HEK293T (cell line): ENCODE measurements at regions not wholly inside any gene's neighbourhood (a gene's known extent, or its start where the extent isn't known, plus 50 kb on each side); places are given as distances from the start of the nearest gene placed in this dataset.
"Not testable (repeated sequence)": the region's sequence is repeated elsewhere in the genome, so short reads cannot be mapped to it uniquely, and the experiment has no call there.

Source experiments
- CTCF ChIA-PET: fragments of 350-600 bp; formaldehyde crosslinking; extraction: SDS; loops from one replicate; lab custom pipeline; 2021; ENCODE audit warnings: antibody characterized with exemption, inconsistent platforms; lab: Yijun Ruan, JAX
- POLR2A ChIA-PET: fragments of 350-600 bp; formaldehyde crosslinking; extraction: SDS; loops from one replicate; lab custom pipeline; 2020; ENCODE audit warnings: antibody characterized with exemption, inconsistent platforms; lab: Yijun Ruan, JAX
- DNase-seq: peaks from one replicate; pipeline ENCODE4 v3.0.0; 2012; ENCODE audit warnings: mixed read lengths; ENCODE audit errors: extremely low spot score
- ARNT ChIP-seq: fragments of 450-650 bp; IDR thresholded peaks from 2 replicates; pipeline ENCODE4 v1.6.1; 2017; ENCODE audit warnings: mild to moderate bottlenecking
- BHLHE40 ChIP-seq: fragments of 450-650 bp; IDR thresholded peaks from 2 replicates; pipeline ENCODE4 v1.6.1; 2016; ENCODE audit warnings: mild to moderate bottlenecking, moderate library complexity, borderline replicate concordance
- CTBP1 ChIP-seq: fragments of 450-650 bp; IDR thresholded peaks from 2 replicates; pipeline ENCODE4 v1.6.1; 2016; ENCODE audit warnings: borderline replicate concordance
- ELF4 ChIP-seq: fragments of 450-650 bp; IDR thresholded peaks from 2 replicates; pipeline ENCODE4 v1.6.1; 2017; ENCODE audit warnings: antibody characterized with exemption
- FOXA1 ChIP-seq: fragments of 450-650 bp; IDR thresholded peaks from 2 replicates; pipeline ENCODE4 v1.6.1; 2016; ENCODE audit warnings: mild to moderate bottlenecking
- FOXK2 ChIP-seq: fragments of 450-650 bp; IDR thresholded peaks from 2 replicates; pipeline ENCODE4 v1.6.1; 2016; ENCODE audit warnings: mild to moderate bottlenecking
- FOXM1 ChIP-seq: fragments of 450-650 bp; IDR thresholded peaks from 2 replicates; pipeline ENCODE4 v1.6.1; 2017; ENCODE audit warnings: mild to moderate bottlenecking, borderline replicate concordance
- HDGF ChIP-seq: fragments of 450-650 bp; IDR thresholded peaks from 2 replicates; pipeline ENCODE4 v1.6.1; 2017; ENCODE audit warnings: antibody characterized with exemption, borderline replicate concordance
- L3MBTL2 ChIP-seq: fragments of 450-650 bp; conservative IDR thresholded peaks from 2 replicates; pipeline ENCODE4 v1.6.1; 2016; ENCODE audit warnings: mild to moderate bottlenecking
- LEF1 ChIP-seq: fragments of 450-650 bp; IDR thresholded peaks from 2 replicates; pipeline ENCODE4 v1.6.1; 2017; ENCODE audit warnings: mild to moderate bottlenecking, borderline replicate concordance
- NFRKB ChIP-seq: fragments of 450-650 bp; IDR thresholded peaks from 2 replicates; pipeline ENCODE4 v1.6.1; 2016; ENCODE audit warnings: mild to moderate bottlenecking, moderate library complexity
- SP1 ChIP-seq: fragments of 450-650 bp; IDR thresholded peaks from 2 replicates; pipeline ENCODE4 v1.6.1; 2017
- SUZ12 ChIP-seq: fragments of 450-650 bp; IDR thresholded peaks from 2 replicates; pipeline ENCODE4 v1.6.1; 2016; ENCODE audit warnings: mild to moderate bottlenecking
- TARDBP ChIP-seq: fragments of 450-650 bp; IDR thresholded peaks from 2 replicates; pipeline ENCODE4 v1.6.1; 2016
- ZNF384 ChIP-seq: fragments of 450-650 bp; IDR thresholded peaks from 2 replicates; pipeline ENCODE4 v1.6.1; 2016
- TF ChIP-seq, protein P1 (sequence below): fragments of 450-650 bp; IDR thresholded peaks from 2 replicates; pipeline ENCODE4 v1.6.1; 2016

DNA sequence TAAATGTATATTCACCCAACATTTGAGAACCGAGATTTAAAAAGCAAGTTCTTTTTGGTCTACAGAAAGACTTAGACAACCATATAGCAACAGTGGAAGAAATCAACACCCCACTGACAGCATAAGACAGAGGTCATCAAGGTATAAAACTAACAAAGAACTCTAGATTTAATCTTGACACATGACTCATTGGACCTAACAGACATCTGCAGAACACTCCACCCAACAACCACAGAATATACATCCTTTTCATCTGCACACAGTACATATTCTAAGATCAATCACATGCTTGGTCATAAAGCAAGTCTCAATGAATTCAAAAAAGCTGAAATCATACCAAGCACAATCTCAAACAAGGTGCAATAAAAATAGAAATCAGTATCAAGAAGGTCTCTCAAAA, 65.8 kb downstream of the SPIN4 start:
- DNase-seq = no peak
- ChIA-PET CTCF (no interaction called here), POLR2A (no interaction called here)
- TF ChIP-seq LEF1 = no peak
- no peak for TF ChIP-seq FOXK2
- TF ChIP-seq CTBP1 = no peak
- TF ChIP-seq ZNF384 = no peak

DNA sequence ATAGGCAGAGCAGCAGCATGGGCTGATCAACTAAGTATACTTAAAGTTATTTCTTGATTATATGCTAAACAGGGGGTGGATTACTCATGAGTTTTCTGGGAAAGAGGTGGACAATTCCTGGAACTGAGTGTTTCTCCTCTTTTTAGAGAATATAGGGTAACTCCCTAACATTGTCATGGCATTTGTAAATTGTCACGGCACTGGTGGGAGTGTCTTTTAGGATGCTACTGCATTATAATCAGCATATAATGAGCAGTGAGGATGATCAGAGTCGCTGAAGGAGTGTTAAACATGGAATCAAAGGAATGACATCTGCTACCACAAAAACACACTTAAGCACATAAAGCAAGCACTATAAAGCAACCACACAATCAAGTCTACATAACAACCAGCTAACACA, 66.5 kb downstream of the SPIN4 start:
- ChIA-PET CTCF (no interaction called here), POLR2A (no interaction called here)
- TF ChIP-seq CTBP1 (no peak), BHLHE40 (no peak), HDGF (no peak), FOXA1 (no peak), FOXK2 (no peak), NFRKB (no peak), SUZ12 (no peak), SP1 (no peak), ARNT (no peak), L3MBTL2 (no peak), FOXM1 (no peak), ZNF384 (no peak)
- no peak for DNase-seq

DNA sequence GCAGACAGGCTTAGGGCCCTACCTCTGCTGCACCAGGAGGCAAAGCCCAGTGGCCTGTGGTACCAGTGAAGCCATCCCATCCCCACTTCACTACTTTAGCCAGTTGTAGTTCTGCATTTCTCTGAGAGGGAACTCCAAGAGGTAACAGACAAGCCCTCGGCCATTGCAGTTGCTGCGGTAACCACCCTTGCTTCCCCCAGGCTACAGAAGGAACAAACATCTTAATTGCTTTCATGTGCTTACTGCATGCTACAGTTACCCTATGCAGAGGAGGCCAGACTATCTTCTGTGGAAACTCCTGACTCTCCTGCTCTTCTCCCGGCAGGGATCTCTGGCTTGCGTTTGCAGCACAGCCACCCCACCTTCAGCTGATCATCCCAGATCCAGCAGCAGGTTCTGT, 67.8 kb downstream of the SPIN4 start:
- DNase-seq = no peak
- TF ChIP-seq L3MBTL2 (no peak), FOXM1 (no peak), NFRKB (no peak), HDGF (no peak), TARDBP (no peak)
- ChIA-PET POLR2A (no interaction called here), CTCF (no interaction called here)

DNA sequence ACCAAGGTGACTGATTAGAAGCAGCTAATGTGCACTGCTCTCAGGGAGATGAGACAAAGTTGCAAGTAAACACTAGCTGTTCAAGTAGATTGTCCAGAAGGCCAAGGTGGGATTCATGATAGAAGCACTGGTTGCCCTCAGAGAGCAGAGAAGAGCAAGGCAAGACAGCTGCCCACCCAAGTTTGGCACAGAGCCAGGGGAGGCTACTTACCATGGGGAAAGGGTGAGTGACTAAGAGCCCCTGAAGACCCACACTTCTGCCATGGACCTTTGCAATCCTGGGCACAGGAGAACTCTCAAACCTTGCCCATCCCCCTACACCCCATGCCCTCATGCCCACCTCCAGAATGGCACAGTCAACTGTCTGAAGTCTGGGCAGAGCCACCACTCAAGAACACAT, 68.3 kb downstream of the SPIN4 start:
- POLR2A ChIA-PET = no interaction called here
- CTCF ChIA-PET = no interaction called here
- TF ChIP-seq BHLHE40 (no peak), ARNT (no peak), FOXM1 (no peak), LEF1 (no peak), CTBP1 (no peak), ELF4 (no peak), FOXK2 (no peak), FOXA1 (no peak), SUZ12 (no peak)
- TF ChIP-seq, protein P1, sequence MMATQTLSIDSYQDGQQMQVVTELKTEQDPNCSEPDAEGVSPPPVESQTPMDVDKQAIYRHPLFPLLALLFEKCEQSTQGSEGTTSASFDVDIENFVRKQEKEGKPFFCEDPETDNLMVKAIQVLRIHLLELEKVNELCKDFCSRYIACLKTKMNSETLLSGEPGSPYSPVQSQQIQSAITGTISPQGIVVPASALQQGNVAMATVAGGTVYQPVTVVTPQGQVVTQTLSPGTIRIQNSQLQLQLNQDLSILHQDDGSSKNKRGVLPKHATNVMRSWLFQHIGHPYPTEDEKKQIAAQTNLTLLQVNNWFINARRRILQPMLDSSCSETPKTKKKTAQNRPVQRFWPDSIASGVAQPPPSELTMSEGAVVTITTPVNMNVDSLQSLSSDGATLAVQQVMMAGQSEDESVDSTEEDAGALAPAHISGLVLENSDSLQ = no peak
- DNase-seq = no peak

DNA sequence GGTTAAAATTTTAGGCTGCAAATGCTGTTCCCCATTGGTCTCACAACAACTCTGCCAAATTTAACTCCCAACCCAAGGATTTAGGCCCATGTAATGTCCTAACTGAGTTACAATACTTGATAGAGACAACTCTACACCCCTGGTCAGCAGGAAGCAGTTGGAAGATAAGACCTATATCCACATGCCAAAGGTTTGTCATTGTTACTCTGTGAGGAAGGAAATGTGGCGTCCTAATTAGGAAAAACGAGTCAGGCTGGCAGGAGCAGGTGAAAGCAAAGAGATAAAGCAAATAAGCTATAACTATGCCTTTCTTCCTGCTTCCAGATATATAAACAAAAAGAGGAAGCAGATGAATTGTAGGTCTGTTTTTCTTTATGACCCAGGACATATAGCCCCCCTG, 69.1 kb downstream of the SPIN4 start:
- TF ChIP-seq ZNF384 (no peak), HDGF (no peak), FOXM1 (no peak), CTBP1 (no peak), FOXA1 (no peak), TARDBP (no peak), SUZ12 (no peak), L3MBTL2 (no peak), ARNT (no peak), SP1 (no peak), BHLHE40 (no peak), ELF4 (no peak), FOXK2 (no peak), NFRKB (no peak), LEF1 (no peak)
- TF ChIP-seq, protein P1 = no peak
- DNase-seq = no peak
- CTCF ChIA-PET = no interaction called here
- POLR2A ChIA-PET = no interaction called here

DNA sequence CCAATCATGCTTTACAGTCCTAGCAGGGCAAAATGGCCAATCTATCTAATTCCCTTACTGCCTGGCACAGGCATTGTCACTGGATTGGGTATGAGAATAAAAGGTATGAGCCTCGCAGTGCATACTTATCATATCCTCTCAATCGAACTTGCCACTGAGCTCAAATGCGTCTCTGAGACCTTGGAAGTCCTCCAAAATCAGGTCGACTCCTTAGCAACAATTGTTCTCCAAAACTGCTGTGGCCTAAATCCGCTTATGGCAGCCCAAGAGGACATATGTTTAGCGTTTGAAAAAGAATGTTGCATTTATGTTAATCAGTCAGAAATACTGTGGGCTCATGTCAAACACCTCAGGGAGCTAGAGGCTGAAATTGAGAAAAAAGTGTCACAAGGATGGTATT, 69.7 kb downstream of the SPIN4 start:
- CTCF ChIA-PET = no interaction called here
- TF ChIP-seq FOXA1 (no peak), SUZ12 (no peak), LEF1 (no peak), TARDBP (no peak), NFRKB (no peak), ZNF384 (no peak), BHLHE40 (no peak), SP1 (no peak), ARNT (no peak), FOXM1 (no peak)
- TF ChIP-seq, protein P1 = no peak
- POLR2A ChIA-PET = no interaction called here
- no peak for DNase-seq

DNA sequence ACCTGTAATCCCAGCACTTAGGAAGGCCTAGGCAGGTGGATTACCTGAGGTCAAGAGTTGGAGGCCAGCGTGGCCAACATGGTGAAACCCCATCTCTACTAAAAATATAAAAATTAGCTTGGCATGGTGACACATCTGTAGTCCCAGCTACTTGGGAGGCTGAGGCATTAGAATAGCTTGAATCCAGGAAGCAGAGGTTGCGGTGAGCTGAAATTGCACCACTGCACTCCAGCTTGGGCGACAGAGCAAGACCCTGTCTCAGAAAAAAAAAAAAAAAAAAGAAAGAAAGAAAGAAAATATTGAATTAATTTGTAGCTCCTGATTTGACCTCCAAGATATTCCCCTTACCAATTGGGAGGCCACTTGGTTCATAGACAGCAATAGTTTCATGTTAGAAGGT, 73.7 kb downstream of the SPIN4 start:
- CTCF ChIA-PET, POLR2A ChIA-PET, DNase-seq: not testable (repeated sequence)
